GM12878 (cell line): ENCODE measurements at regions not wholly inside any gene's neighbourhood (a gene's known extent, or its start where the extent isn't known, plus 50 kb on each side); places are given as distances from the start of the nearest gene placed in this dataset.

Source experiments
- ATAC-seq: fragments of 200-7000 bp; cut with Tn5 transposase; 3 replicates; pipeline ENCODE4 v1.9.1; 2020; ENCODE audit warnings: mild to moderate bottlenecking, moderate library complexity
- BruUV-seq: library from RNA; stranded (reverse); fragments of 400-500 nt; replicated peaks from 2 replicates; lab custom pipeline; 2021; lab: Mats Ljungman, UMichigan
- CTCF ChIA-PET: fragments of 300-600 bp; sonication (Branson Sonifier 250); formaldehyde crosslinking; extraction: SDS; loops from one replicate; lab custom pipeline; 2021; ENCODE audit warnings: inconsistent platforms; lab: Yijun Ruan, JAX
- POLR2A ChIA-PET: fragments of 350-600 bp; formaldehyde crosslinking; extraction: SDS; loops from one replicate; lab custom pipeline; 2021; ENCODE audit warnings: inconsistent platforms; lab: Charles Lee
- RAD21 ChIA-PET: fragments of 300-600 bp; sonication (Branson Sonifier 250); formaldehyde crosslinking; loops from one replicate; lab custom pipeline; 2023; ENCODE audit warnings: antibody characterized with exemption; ENCODE audit not compliant: unreplicated experiment; lab: Charles Lee
- SMC1A ChIA-PET: fragments of 300-600 bp; sonication (Branson Sonifier 250); formaldehyde crosslinking; loops from one replicate; lab custom pipeline; 2023; ENCODE audit not compliant: unreplicated experiment, uncharacterized antibody; lab: Charles Lee
- DNase-seq: peaks from one replicate; pipeline ENCODE4 v3.0.0-alpha.2; 2011; ENCODE audit warnings: low read depth, low spot score
- FAIRE-seq: peaks from 3 replicates; lab custom pipeline; 2011; peaks lifted over from hg19 to GRCh38; lab: Jason Lieb, UNC
- H2AFZ ChIP-seq: 2 replicates; pipeline ENCODE4 v1.6.0; 2011; ENCODE audit warnings: low read depth, low read length, control low read depth; ENCODE audit not compliant: control insufficient read depth
- H3K27ac ChIP-seq: 2 replicates; pipeline ENCODE4 v1.5.1; 2011; ENCODE audit warnings: control low read depth; ENCODE audit not compliant: control insufficient read depth, insufficient read depth
- H3K27me3 ChIP-seq, 2 experiments: replicated peaks in 1 of 2; 2 replicates each; pipeline versions ENCODE4 v1.6.0 to v1.6.1; 2011; ENCODE audit warnings: low read length in 1 of 2; ENCODE audit not compliant: control insufficient read depth in 2 of 2, insufficient read depth in 2 of 2
- H3K36me3 ChIP-seq, 2 experiments: 2 replicates each; pipeline ENCODE4 v1.5.1; 2011; ENCODE audit warnings: low read length in 1 of 2; ENCODE audit not compliant: control insufficient read depth in 2 of 2, insufficient read depth in 2 of 2
- H3K4me1 ChIP-seq: 2 replicates; pipeline ENCODE4 v1.6.1; 2011; ENCODE audit warnings: mild to moderate bottlenecking, low read length, moderate library complexity, mixed read lengths; ENCODE audit not compliant: control insufficient read depth, insufficient read depth
- H3K4me2 ChIP-seq: 2 replicates; pipeline ENCODE4 v1.6.0; 2011; ENCODE audit warnings: control low read depth; ENCODE audit not compliant: control insufficient read depth, insufficient read depth
- H3K4me3 ChIP-seq: fragments of 200-600 bp; sonication (generic); 2 replicates; pipeline ENCODE4 v1.5.1; 2016
- H3K79me2 ChIP-seq: 2 replicates; pipeline ENCODE4 v1.6.0; 2011; ENCODE audit warnings: low read length; ENCODE audit not compliant: control insufficient read depth, insufficient read depth
- H3K9ac ChIP-seq: 2 replicates; pipeline ENCODE4 v1.8.0; 2011; ENCODE audit warnings: low read length, control low read depth, mixed read lengths; ENCODE audit not compliant: control insufficient read depth, insufficient read depth
- H3K9me3 ChIP-seq: replicated peaks from 3 replicates; pipeline ENCODE4 v1.5.1; 2011; ENCODE audit warnings: mild to moderate bottlenecking, low read length; ENCODE audit not compliant: control insufficient read depth, insufficient read depth
- H4K20me1 ChIP-seq: 2 replicates; pipeline ENCODE4 v1.6.0; 2011; ENCODE audit not compliant: control insufficient read depth, insufficient read depth
- BACH1 ChIP-seq: fragments of 450-650 bp; IDR thresholded peaks from 2 replicates; pipeline ENCODE4 v1.6.1; 2017; ENCODE audit warnings: mild to moderate bottlenecking, borderline replicate concordance
- CEBPB ChIP-seq, 2 experiments: fragments of 150-350 bp in 1 of 2; IDR thresholded peaks; 2 replicates each; pipeline ENCODE4 v1.6.1; 2012 to 2014; ENCODE audit warnings: low read depth in 2 of 2, low read length in 2 of 2, borderline replicate concordance in 1 of 2, inconsistent platforms in 1 of 2
- CHD2 ChIP-seq: IDR thresholded peaks from 2 replicates; pipeline ENCODE4 v1.6.1; 2011; ENCODE audit warnings: low read depth, low read length, improper control_type of control experiment, borderline replicate concordance
- DPF2 ChIP-seq: fragments of 450-650 bp; IDR thresholded peaks from 2 replicates; pipeline ENCODE4 v1.6.1; 2017; ENCODE audit warnings: mild to moderate bottlenecking
- EED ChIP-seq: sonication (generic); IDR thresholded peaks from 2 replicates; pipeline ENCODE4 v1.6.1; 2016; ENCODE audit warnings: antibody characterized with exemption, low read depth
- GABPA ChIP-seq: IDR thresholded peaks from 2 replicates; pipeline ENCODE4 v1.6.1; 2014; ENCODE audit warnings: antibody characterized with exemption, low read depth, mild to moderate bottlenecking, inconsistent platforms
- HDAC2 ChIP-seq: fragments of 200-600 bp; sonication (generic); IDR thresholded peaks from 2 replicates; pipeline ENCODE4 v1.6.1; 2017
- HSF1 ChIP-seq: fragments of 150-350 bp; IDR thresholded peaks from 2 replicates; pipeline ENCODE4 v1.6.1; 2014; ENCODE audit warnings: mild to moderate bottlenecking, low read depth, low read length
- JUND ChIP-seq: IDR thresholded peaks from 2 replicates; pipeline ENCODE4 v1.6.1; 2012; ENCODE audit warnings: low read depth, mild to moderate bottlenecking, low read length, improper control_type of control experiment, moderate library complexity
- MLLT1 ChIP-seq: fragments of 450-650 bp; IDR thresholded peaks from 2 replicates; pipeline ENCODE4 v1.6.1; 2016; ENCODE audit warnings: mild to moderate bottlenecking
- PRDM15 ChIP-seq: fragments of 450-650 bp; formaldehyde crosslinking; IDR thresholded peaks from 2 replicates; pipeline ENCODE4 v1.4.0; 2020; ENCODE audit warnings: mild to moderate bottlenecking, moderate library complexity
- SIX5 ChIP-seq: IDR thresholded peaks from 2 replicates; pipeline ENCODE4 v1.6.1; 2011; ENCODE audit warnings: mild to moderate bottlenecking, low read depth, low read length, moderate library complexity; ENCODE audit not compliant: severe bottlenecking
- TCF12 ChIP-seq: IDR thresholded peaks from 2 replicates; pipeline ENCODE4 v1.6.1; 2011; ENCODE audit warnings: low read depth, mild to moderate bottlenecking, low read length
- WGBS: methylation state at CpG from one replicate; pipeline ENCODE4 v1.1.6; 2016; ENCODE audit warnings: low lambda C conversion rate; ENCODE audit not compliant: insufficient replicate concordance, insufficient coverage; ENCODE audit errors: missing lambda C conversion rate; 5-methylcytosine and 5-hydroxymethylcytosine counted together
- in situ Hi-C: fragments of 300-500 bp; cut with MboI; formaldehyde crosslinking; loops from 9 replicates; pipeline ENCODE4 v1.14.3; 2018; ENCODE audit warnings: mixed read lengths
- intact Hi-C: fragments of 100-400 bp; cut with micrococcal nuclease; formaldehyde crosslinking; loops from one replicate; pipeline ENCODE4 v1.14.2; 2022; ENCODE audit not compliant: unreplicated experiment

- DNase-seq (no peak), ATAC-seq (peak; percentile 84), FAIRE-seq (no peak)
- 35% methylated on average over 1 of the region's 1 CpG for WGBS
- Histone ChIP-seq H3K4me2 (no peak overlapping the region), H3K4me1 (no peaks in the 10 kb centered on the region), H3K9ac (no peak overlapping the region), H3K79me2 (no peaks in the 10 kb centered on the region), H3K27me3 (no peaks in the 10 kb centered on the region), H3K4me3 (no peak overlapping the region), H3K36me3 (no peaks in the 10 kb centered on the region), H2AFZ (no peak overlapping the region), H3K27ac (no peak overlapping the region), H4K20me1 (no peaks in the 10 kb centered on the region), H3K9me3 (no peaks in the 10 kb centered on the region)
- RAD21 ChIA-PET, result interaction anchor here (1.2 to 1.9 kb wide), 3 partner anchors 9 to 68 kb away, joined by 3 to 7 read pairs (median 3); no protein-coding TSS in a partner anchor
- BruUV-seq, result no TSS peak
- SMC1A ChIA-PET, result interaction anchor here (0.7 to 1.8 kb wide), 4 partner anchors 9 to 14 kb away, joined by 3 to 6 read pairs (median 4); no protein-coding TSS in a partner anchor
- CTCF ChIA-PET, result interaction anchor here (1.1 to 1.5 kb wide), 3 partner anchors 9 to 109 kb away, joined by 3 to 4 read pairs (median 4); no protein-coding TSS in a partner anchor
- POLR2A ChIA-PET, result no interaction called here
- in situ Hi-C loops, result no loop called here
- no peak for TF ChIP-seq CEBPB (IDR thresholded peaks at IDR 0.05; ENCODE audit: borderline replicate concordance in 1 of 2, low read depth in 2 of 2, low read length in 2 of 2)
- TF ChIP-seq GABPA, result no peak
- no peak for TF ChIP-seq HSF1
- TF ChIP-seq SIX5, result no peak
- TF ChIP-seq EED, result no peak
- no peak for TF ChIP-seq BACH1
- no peak for TF ChIP-seq JUND
- no peak for TF ChIP-seq MLLT1
- no peak for TF ChIP-seq TCF12
- no peak for TF ChIP-seq CHD2
- no peak for TF ChIP-seq HDAC2
- no peak for TF ChIP-seq PRDM15 (CRISPR knock-in tag)
- TF ChIP-seq DPF2, result no peak
- intact Hi-C loops, result no loop called here
These were observed 552.4 kb upstream of the ANO5 start for GRCh38 chr11:21640491-21640890.
